Fibroblast of villous mesenchyme (primary cell): ENCODE measurements at regions not wholly inside any gene's neighbourhood (a gene's known extent, or its start where the extent isn't known, plus 50 kb on each side); places are given as distances from the start of the nearest gene placed in this dataset.

ENCODE experiments used
- DNase-seq: peaks from one replicate; pipeline ENCODE4 v3.0.0-alpha.2; 2010; ENCODE audit warnings: low read depth
- H3K4me3 ChIP-seq: 2 replicates; pipeline ENCODE4 v1.5.1; 2011; ENCODE audit warnings: low read depth, mild to moderate bottlenecking, low read length
- CTCF ChIP-seq: IDR thresholded peaks from 2 replicates; pipeline ENCODE4 v1.5.1; 2012; ENCODE audit warnings: low read depth, mild to moderate bottlenecking, low read length; ENCODE audit not compliant: insufficient read depth

- H3K4me3 ChIP-seq = no peak overlapping the region
- no peak for TF ChIP-seq CTCF
- peak; percentile 52 for DNase-seq
These were observed 147.2 kb upstream of the KLF4 start for GRCh38 chr9:107636571-107637381.

GRCh38 chr9:107635803-107636174 lies 146.2 kb upstream of the KLF4 start:
- TF ChIP-seq CTCF = no peak
- no peak overlapping the region for H3K4me3 ChIP-seq
- no peak for DNase-seq

GRCh38 chr9:107635101-107635802 lies 145.7 kb upstream of the KLF4 start:
- no peak for TF ChIP-seq CTCF
- H3K4me3 ChIP-seq = no peak overlapping the region
- DNase-seq = no peak

GRCh38 chr9:107633406-107633805 lies 143.8 kb upstream of the KLF4 start:
- no peak for TF ChIP-seq CTCF
- H3K4me3 ChIP-seq = no peak overlapping the region
- peak; percentile 14 for DNase-seq

GRCh38 chr9:107632661-107633060 lies 143.1 kb upstream of the KLF4 start:
- no peak for DNase-seq
- no peak overlapping the region for H3K4me3 ChIP-seq
- TF ChIP-seq CTCF = no peak

GRCh38 chr9:107632216-107632615 lies 142.6 kb upstream of the KLF4 start:
- no peak overlapping the region for H3K4me3 ChIP-seq
- TF ChIP-seq CTCF = no peak
- no peak for DNase-seq

- DNase-seq = no peak
- H3K4me3 ChIP-seq = no peak overlapping the region
- TF ChIP-seq CTCF = no peak
These were observed 142.2 kb upstream of the KLF4 start for GRCh38 chr9:107631788-107632187.
